ENCODE measurements at regions not wholly inside any gene's neighbourhood (a gene's known extent, or its start where the extent isn't known, plus 50 kb on each side); places are given as distances from the start of the nearest gene placed in this dataset.
A peak's percentile ranks its signal among the peaks of the same experiment; 100 is the strongest.

- Histone ChIP-seq H3K4me3 (ENCODE audit: low read depth, low read length) (no peak overlapping the region), H3K36me3 (ENCODE audit: control insufficient read depth, insufficient read depth, low read length) (no peaks in the 10 kb centered on the region), H3K4me1 (peaks cover 10% of the 10 kb centered on the region; the same call in 1 of the 2 replicates), H3K27me3 (replicated peaks; ENCODE audit: control insufficient read depth, insufficient read depth, low read length) (no peaks in the 10 kb centered on the region), H3K9me3 (no peaks in the 10 kb centered on the region)
- DNase-seq: no peak
- TF ChIP-seq, protein P1, sequence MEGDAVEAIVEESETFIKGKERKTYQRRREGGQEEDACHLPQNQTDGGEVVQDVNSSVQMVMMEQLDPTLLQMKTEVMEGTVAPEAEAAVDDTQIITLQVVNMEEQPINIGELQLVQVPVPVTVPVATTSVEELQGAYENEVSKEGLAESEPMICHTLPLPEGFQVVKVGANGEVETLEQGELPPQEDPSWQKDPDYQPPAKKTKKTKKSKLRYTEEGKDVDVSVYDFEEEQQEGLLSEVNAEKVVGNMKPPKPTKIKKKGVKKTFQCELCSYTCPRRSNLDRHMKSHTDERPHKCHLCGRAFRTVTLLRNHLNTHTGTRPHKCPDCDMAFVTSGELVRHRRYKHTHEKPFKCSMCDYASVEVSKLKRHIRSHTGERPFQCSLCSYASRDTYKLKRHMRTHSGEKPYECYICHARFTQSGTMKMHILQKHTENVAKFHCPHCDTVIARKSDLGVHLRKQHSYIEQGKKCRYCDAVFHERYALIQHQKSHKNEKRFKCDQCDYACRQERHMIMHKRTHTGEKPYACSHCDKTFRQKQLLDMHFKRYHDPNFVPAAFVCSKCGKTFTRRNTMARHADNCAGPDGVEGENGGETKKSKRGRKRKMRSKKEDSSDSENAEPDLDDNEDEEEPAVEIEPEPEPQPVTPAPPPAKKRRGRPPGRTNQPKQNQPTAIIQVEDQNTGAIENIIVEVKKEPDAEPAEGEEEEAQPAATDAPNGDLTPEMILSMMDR (IDR thresholded peaks at IDR 0.05; ENCODE audit: insufficient read depth in 1 of 2, low read depth in 1 of 2, low read length in 1 of 2, severe bottlenecking in 1 of 2, unreplicated experiment in 1 of 2): no peak
- BruUV-seq (replicated peaks): no TSS peak
- intact Hi-C loops (cut with micrococcal nuclease; ENCODE audit: unreplicated experiment): no loop called here
- Mint-ChIP-seq H3K27ac (ENCODE audit: unreplicated experiment) (no peak overlapping the region), H3K9me3 (ENCODE audit: unreplicated experiment) (peaks cover 4% of the 10 kb centered on the region), H3K27me3 (ENCODE audit: insufficient read depth, unreplicated experiment) (no peaks in the 10 kb centered on the region), H3K4me1 (ENCODE audit: low read depth, unreplicated experiment) (no peaks in the 10 kb centered on the region), H3K36me3 (ENCODE audit: insufficient read depth, unreplicated experiment) (no peaks in the 10 kb centered on the region), H3K4me3 (ENCODE audit: unreplicated experiment) (no peak overlapping the region)
- POLR2A ChIA-PET: no interaction called here
- CTCF ChIA-PET: no interaction called here
Measured at GRCh38 chr17:72175787-72176515, 55.1 kb downstream of the SOX9 start.

DNA sequence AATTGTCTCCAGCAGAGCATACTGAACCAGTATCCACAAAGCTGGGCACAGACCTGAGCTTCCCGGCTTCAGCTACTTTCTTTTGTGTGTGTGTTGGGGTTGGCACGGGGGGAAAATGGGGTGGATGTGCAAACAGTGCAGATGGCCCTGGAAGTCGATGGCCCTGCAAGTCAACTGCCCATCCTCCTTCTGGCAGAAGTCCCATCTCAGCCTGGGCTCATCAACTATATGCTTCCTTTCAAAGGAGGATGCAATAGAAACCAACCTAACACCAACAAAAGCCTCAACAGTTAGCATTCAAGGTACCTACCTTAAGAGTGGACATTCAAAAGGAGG, 55.7 kb downstream of the SOX9 start:
- no peak for DNase-seq
- Mint-ChIP-seq H3K27ac (ENCODE audit: unreplicated experiment) (no peak overlapping the region), H3K36me3 (ENCODE audit: insufficient read depth, unreplicated experiment) (no peaks in the 10 kb centered on the region), H3K4me1 (ENCODE audit: low read depth, unreplicated experiment) (no peaks in the 10 kb centered on the region), H3K4me3 (ENCODE audit: unreplicated experiment) (no peak overlapping the region), H3K9me3 (ENCODE audit: unreplicated experiment) (peaks cover 9% of the 10 kb centered on the region), H3K27me3 (ENCODE audit: insufficient read depth, unreplicated experiment) (peaks cover 2% of the 10 kb centered on the region)
- POLR2A ChIA-PET: no interaction called here
- no TSS peak for BruUV-seq (replicated peaks)
- H3K27me3 ChIP-seq (replicated peaks; ENCODE audit: control insufficient read depth, insufficient read depth, low read length): no peaks in the 10 kb centered on the region
- CTCF ChIA-PET: interaction anchor here (0.6 kb wide), 1 partner anchor 236 kb away, joined by 4 read pairs; no protein-coding TSS in a partner anchor
- no peaks in the 10 kb centered on the region for H3K36me3 ChIP-seq (ENCODE audit: control insufficient read depth, insufficient read depth, low read length)
- H3K4me3 ChIP-seq (ENCODE audit: low read depth, low read length): no peak overlapping the region
- H3K4me1 ChIP-seq: peaks cover 10% of the 10 kb centered on the region; the same call in 1 of the 2 replicates
- intact Hi-C loops (cut with micrococcal nuclease; ENCODE audit: unreplicated experiment): no loop called here
- no peaks in the 10 kb centered on the region for H3K9me3 ChIP-seq
- TF ChIP-seq, protein P1 (IDR thresholded peaks at IDR 0.05; ENCODE audit: insufficient read depth in 1 of 2, low read depth in 1 of 2, low read length in 1 of 2, severe bottlenecking in 1 of 2, unreplicated experiment in 1 of 2): no peak

DNA sequence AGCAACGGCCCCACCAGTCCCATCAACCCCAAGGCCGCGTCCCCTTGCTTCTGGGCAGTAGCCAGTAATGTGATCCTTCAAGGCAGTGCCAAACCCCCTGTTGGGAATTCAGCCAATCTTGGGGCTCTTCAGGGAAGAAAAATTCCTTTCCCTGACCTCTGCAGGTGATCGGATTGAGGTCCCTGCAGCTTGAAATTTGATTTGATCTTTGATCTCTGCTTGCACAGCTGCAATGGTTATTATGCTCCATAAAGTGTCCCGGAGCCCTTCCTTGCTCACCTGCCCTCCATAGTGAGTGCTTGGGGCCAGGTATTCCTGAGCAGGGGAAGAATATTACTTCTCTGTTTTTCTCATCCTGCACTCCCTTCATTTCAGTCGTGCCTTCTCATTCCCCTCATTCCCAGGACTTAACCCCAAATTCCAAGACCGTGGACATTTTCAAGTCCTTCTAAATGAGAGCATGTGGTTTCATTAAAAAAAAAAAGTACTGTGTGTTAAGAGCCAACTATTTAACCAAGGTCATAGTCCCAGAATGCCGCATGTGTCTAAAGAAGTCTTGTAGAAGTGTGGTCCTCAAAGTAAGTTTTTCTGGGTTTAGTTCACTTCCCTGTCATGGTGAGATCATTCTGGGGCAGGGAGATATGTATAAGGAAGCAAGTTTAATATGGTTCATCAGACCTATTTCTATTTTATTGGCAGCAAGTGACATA, 56.3 kb downstream of the SOX9 start:
- H3K4me3 Mint-ChIP-seq (ENCODE audit: unreplicated experiment): no peak overlapping the region
- TF ChIP-seq, protein P1 (IDR thresholded peaks at IDR 0.05; ENCODE audit: insufficient read depth in 1 of 2, low read depth in 1 of 2, low read length in 1 of 2, severe bottlenecking in 1 of 2, unreplicated experiment in 1 of 2): no peak
- POLR2A ChIA-PET: no interaction called here
- Histone ChIP-seq H3K27me3 (replicated peaks; ENCODE audit: control insufficient read depth, insufficient read depth, low read length) (no peaks in the 10 kb centered on the region), H3K9me3 (no peaks in the 10 kb centered on the region), H3K4me1 (peaks cover 10% of the 10 kb centered on the region; the same call in 1 of the 2 replicates), H3K36me3 (ENCODE audit: control insufficient read depth, insufficient read depth, low read length) (no peaks in the 10 kb centered on the region), H3K4me3 (ENCODE audit: low read depth, low read length) (no peak overlapping the region)
- peaks cover 2% of the 10 kb centered on the region for H3K27me3 Mint-ChIP-seq (ENCODE audit: insufficient read depth, unreplicated experiment)
- H3K27ac Mint-ChIP-seq (ENCODE audit: unreplicated experiment): no peak overlapping the region
- peak; percentile 12 to 43 for DNase-seq
- CTCF ChIA-PET: interaction anchor here (0.6 kb wide), 1 partner anchor 235 kb away, joined by 4 read pairs; no protein-coding TSS in a partner anchor
- no peaks in the 10 kb centered on the region for H3K4me1 Mint-ChIP-seq (ENCODE audit: low read depth, unreplicated experiment)
- no TSS peak for BruUV-seq (replicated peaks)
- peaks cover 13% of the 10 kb centered on the region for H3K9me3 Mint-ChIP-seq (ENCODE audit: unreplicated experiment)
- no peaks in the 10 kb centered on the region for H3K36me3 Mint-ChIP-seq (ENCODE audit: insufficient read depth, unreplicated experiment)
- intact Hi-C loops (cut with micrococcal nuclease; ENCODE audit: unreplicated experiment): no loop called here

All from Caco-2 (cell line).